Globus pallidus (tissue), 1 donor: ENCODE measurements at regions not wholly inside any gene's neighbourhood (a gene's known extent, or its start where the extent isn't known, plus 50 kb on each side); places are given as distances from the start of the nearest gene placed in this dataset.
"Not testable (repeated sequence)": the region's sequence is repeated elsewhere in the genome, so short reads cannot be mapped to it uniquely, and the experiment has no call there.

ENCODE experiments used
- DNase-seq: peaks from one replicate; pipeline ENCODE4 v3.0.0-alpha.2; 2015; ENCODE audit warnings: low spot score

GRCh38 chr5:124512952-124513632, 233.3 kb downstream of the ZNF608 start:
- DNase-seq: no peak

DNA sequence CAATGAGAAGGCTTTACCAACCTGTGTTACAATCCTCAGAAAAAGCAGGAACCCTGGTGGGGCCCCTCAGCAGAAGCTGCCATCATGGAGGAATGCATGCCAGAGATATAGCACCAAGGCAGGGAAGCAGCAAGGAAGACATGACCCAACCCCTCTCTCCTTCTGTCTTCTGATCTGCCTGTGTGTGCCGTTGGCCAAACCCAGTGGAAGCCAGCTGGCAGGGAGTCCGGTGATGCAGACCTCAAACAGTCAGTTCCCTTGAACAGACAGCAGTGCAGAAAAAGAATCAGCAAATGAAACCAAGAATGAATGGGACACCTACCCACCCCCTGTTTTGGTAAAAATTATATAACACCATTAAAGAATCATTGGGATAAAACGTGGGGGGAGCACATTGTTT, 234.2 kb downstream of the ZNF608 start:
- DNase-seq: peak; percentile 56

DNA sequence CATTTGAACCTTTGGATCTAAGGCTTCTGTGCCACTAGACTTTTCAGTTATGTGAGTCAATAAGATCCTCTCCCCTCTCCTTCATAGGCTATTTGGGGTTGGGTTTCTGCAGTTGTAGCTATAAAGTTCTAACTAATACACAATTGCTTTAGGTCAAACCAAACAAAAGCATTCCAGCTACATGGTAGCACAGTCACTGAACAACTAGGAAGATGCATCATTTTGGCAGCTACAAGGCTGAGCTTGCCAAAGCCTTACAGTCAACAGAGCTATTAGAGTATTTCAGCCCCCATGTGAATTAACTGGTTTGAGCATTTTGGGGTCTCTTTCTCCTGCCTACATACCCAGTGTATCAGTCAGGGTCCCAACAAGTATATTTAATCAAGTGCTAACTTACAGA, 234.6 kb downstream of the ZNF608 start:
- no peak for DNase-seq

GRCh38 chr5:124507688-124508087, 238.8 kb downstream of the ZNF608 start:
- no peak for DNase-seq

- DNase-seq: no peak
These were observed 242.1 kb downstream of the ZNF608 start for GRCh38 chr5:124504081-124504916.

DNA sequence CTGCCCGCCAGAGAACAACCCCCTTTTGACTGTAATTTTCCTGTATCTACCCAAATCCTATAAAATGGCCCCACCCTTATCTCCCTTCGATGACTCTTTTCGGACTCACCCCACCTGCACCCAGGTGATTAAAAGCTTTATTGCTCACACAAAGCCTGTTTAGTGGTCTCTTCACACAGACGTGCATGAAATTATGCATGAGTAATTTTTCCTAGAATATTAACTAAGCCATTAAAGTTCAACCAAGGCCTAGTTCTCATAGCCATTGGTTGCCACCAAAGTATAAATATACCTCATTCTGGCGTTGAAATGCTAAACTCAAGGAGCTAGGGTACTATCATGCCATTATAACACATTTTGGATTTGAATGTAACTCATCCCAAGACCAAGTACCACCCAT, 243.9 kb downstream of the ZNF608 start:
- no peak for DNase-seq

GRCh38 chr5:124499818-124500217, 246.6 kb downstream of the ZNF608 start:
- not testable (repeated sequence) for DNase-seq

GRCh38 chr5:124496968-124497367, 249.5 kb downstream of the ZNF608 start:
- DNase-seq: not testable (repeated sequence)

GRCh38 chr5:124494540-124495116, 251.8 kb downstream of the ZNF608 start:
- no peak for DNase-seq

GRCh38 chr5:124492444-124493224, 253.8 kb downstream of the ZNF608 start:
- no peak for DNase-seq

DNA sequence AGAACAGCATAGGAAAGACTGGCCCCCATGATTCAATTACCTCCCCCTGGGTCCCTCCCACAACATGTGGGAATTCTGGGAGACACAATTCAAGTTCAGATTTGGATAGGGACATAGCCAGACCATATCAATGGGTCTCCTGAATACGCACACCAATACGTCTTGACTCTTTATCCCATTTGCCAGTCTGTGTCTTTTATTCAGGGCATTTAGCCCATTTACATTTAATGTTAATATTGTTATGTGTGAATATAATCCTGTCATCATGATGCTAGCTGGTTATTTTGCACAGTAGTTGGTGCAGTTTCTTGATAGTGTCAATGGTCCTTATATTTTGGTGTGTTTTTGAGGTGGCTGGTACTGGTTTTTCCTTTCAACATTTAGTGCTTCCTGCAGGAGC, 256.1 kb downstream of the ZNF608 start:
- not testable (repeated sequence) for DNase-seq

- DNase-seq: no peak
These were observed 265.0 kb downstream of the ZNF608 start for GRCh38 chr5:124481419-124481818.

GRCh38 chr5:124480964-124481363, 265.5 kb downstream of the ZNF608 start:
- no peak for DNase-seq

DNA sequence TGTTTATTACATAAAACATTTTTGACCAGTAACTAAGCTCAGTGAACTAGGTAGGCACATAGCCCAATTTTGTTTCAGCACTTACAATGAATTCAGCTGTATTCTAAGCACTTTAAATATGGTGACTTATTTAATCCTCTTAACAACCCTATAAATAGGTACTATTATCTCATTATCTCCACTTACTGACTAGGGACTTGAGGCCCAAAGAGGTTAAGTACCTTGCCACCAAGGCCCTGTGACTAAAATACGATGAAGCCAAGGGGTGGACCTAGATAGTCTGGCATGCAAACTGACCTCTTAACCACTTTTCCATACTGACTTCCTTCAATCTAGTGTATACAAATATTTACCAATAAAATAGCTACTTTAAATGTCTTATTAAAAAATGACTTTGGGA, 266.4 kb downstream of the ZNF608 start:
- DNase-seq: no peak

GRCh38 chr5:124478264-124478663, 268.2 kb downstream of the ZNF608 start:
- no peak for DNase-seq

- DNase-seq: peak; percentile 62
These were observed 268.9 kb downstream of the ZNF608 start for GRCh38 chr5:124477577-124477976.

- DNase-seq: no peak
These were observed 269.4 kb downstream of the ZNF608 start for GRCh38 chr5:124477062-124477461.

GRCh38 chr5:124474528-124475215, 271.8 kb downstream of the ZNF608 start:
- DNase-seq: no peak

GRCh38 chr5:124468671-124469411, 277.6 kb downstream of the ZNF608 start:
- no peak for DNase-seq

- no peak for DNase-seq
These were observed 278.7 kb downstream of the ZNF608 start for GRCh38 chr5:124467745-124468144.

- no peak for DNase-seq
These were observed 280.4 kb downstream of the ZNF608 start for GRCh38 chr5:124466011-124466410.
